GM12875 (cell line): ENCODE measurements at regions not wholly inside any gene's neighbourhood (a gene's known extent, or its start where the extent isn't known, plus 50 kb on each side); places are given as distances from the start of the nearest gene placed in this dataset.
A peak's percentile ranks its signal among the peaks of the same experiment; 100 is the strongest.

Experiments
- H3K4me3 ChIP-seq: one replicate; pipeline ENCODE4 v1.5.1; 2011; ENCODE audit warnings: low read depth, low read length, control low read depth
- CTCF ChIP-seq: IDR thresholded peaks from 2 replicates; pipeline ENCODE4 v1.5.1; 2011; ENCODE audit warnings: low read depth, mild to moderate bottlenecking, control low read depth, inconsistent platforms, low read length, moderate library complexity, borderline replicate concordance; ENCODE audit not compliant: insufficient read depth

GRCh38 chr11:38814670-38815069, 2216.6 kb upstream of the RAG2 start:
- TF ChIP-seq CTCF, result no peak
- H3K4me3 ChIP-seq, result no peak overlapping the region

- no peak overlapping the region for H3K4me3 ChIP-seq
- TF ChIP-seq CTCF, result no peak
Observed at GRCh38 chr11:38809521-38809920, 2211.5 kb upstream of the RAG2 start.

GRCh38 chr11:38796281-38796680, 2198.2 kb upstream of the RAG2 start:
- no peak overlapping the region for H3K4me3 ChIP-seq
- TF ChIP-seq CTCF, result no peak

- TF ChIP-seq CTCF, result no peak
- H3K4me3 ChIP-seq, result no peak overlapping the region
Observed at GRCh38 chr11:38795027-38795426, 2197.0 kb upstream of the RAG2 start.

- TF ChIP-seq CTCF, result peak; percentile 57; the same call in 1 of the 2 replicates
- H3K4me3 ChIP-seq, result no peak overlapping the region
Observed at GRCh38 chr11:38791346-38791961, 2193.4 kb upstream of the RAG2 start.

GRCh38 chr11:38788561-38788960, 2190.5 kb upstream of the RAG2 start:
- H3K4me3 ChIP-seq, result no peak overlapping the region
- no peak for TF ChIP-seq CTCF

GRCh38 chr11:38784164-38784563, 2186.1 kb upstream of the RAG2 start:
- H3K4me3 ChIP-seq, result no peak overlapping the region
- no peak for TF ChIP-seq CTCF
